ENCODE measurements at regions not wholly inside any gene's neighbourhood (a gene's known extent, or its start where the extent isn't known, plus 50 kb on each side); places are given as distances from the start of the nearest gene placed in this dataset.

DNA sequence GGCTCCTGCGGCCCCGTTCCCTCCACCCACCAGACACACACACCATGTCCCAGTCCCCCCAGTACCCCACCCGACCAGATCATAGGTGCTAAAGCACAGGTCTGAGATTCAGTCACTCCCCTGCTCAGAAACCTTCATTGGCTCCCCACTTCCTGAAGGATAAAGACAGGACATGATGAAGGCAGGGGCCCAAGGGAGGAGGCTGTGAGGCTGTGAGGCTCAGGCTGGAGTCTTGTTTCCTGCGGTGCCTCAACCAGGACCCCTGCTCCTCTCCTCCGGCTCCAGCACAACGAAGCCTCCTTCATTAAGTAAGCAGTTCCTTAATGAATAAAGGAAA, 81.1 kb downstream of the NCR2 start:
- intact Hi-C loops (cut with micrococcal nuclease), result no loop called here
- TF ChIP-seq EZH2 (IDR thresholded peaks at IDR 0.05; ENCODE audit: low read length, unreplicated experiment), result no peak
- TF ChIP-seq, protein P1, sequence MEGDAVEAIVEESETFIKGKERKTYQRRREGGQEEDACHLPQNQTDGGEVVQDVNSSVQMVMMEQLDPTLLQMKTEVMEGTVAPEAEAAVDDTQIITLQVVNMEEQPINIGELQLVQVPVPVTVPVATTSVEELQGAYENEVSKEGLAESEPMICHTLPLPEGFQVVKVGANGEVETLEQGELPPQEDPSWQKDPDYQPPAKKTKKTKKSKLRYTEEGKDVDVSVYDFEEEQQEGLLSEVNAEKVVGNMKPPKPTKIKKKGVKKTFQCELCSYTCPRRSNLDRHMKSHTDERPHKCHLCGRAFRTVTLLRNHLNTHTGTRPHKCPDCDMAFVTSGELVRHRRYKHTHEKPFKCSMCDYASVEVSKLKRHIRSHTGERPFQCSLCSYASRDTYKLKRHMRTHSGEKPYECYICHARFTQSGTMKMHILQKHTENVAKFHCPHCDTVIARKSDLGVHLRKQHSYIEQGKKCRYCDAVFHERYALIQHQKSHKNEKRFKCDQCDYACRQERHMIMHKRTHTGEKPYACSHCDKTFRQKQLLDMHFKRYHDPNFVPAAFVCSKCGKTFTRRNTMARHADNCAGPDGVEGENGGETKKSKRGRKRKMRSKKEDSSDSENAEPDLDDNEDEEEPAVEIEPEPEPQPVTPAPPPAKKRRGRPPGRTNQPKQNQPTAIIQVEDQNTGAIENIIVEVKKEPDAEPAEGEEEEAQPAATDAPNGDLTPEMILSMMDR (conservative IDR thresholded peaks at IDR 0.05; ENCODE audit: low read depth, low read length), result no peak
- no peak for TF ChIP-seq EZH2phosphoT487 (IDR thresholded peaks at IDR 0.05; ENCODE audit: borderline replicate concordance, low read length)
- DNase-seq, result no peak
- no peak overlapping the region for H3K27ac ChIP-seq (ENCODE audit: low read length)
- no peaks in the 10 kb centered on the region for H3K9me2 ChIP-seq (replicated peaks; ENCODE audit: low read length)
- H3K4me1 ChIP-seq (ENCODE audit: insufficient read depth, low read length), result no peaks in the 10 kb centered on the region
- H3K27me3 ChIP-seq (ENCODE audit: low read length), result peaks cover 98% of the 10 kb centered on the region
- BruUV-seq (replicated peaks), result no TSS peak
- H3K9me3 ChIP-seq (ENCODE audit: low read length), result no peaks in the 10 kb centered on the region
- no peak overlapping the region for H3K4me2 ChIP-seq (ENCODE audit: low read length)
- H3K9ac ChIP-seq (ENCODE audit: low read length), result no peak overlapping the region
- H3K36me3 ChIP-seq (ENCODE audit: low read depth, low read length), result no peaks in the 10 kb centered on the region; the same call in 1 of the 2 replicates
- H3F3A ChIP-seq (ENCODE audit: low read length, unreplicated experiment), result no peaks in the 10 kb centered on the region
- H3K4me3 ChIP-seq (ENCODE audit: low read length), result no peak overlapping the region
- ATAC-seq, result no peak
- ChIA-PET CTCF (interaction anchor here (0.7 kb wide), 1 partner anchor 269 kb away, joined by 11 read pairs; no protein-coding TSS in a partner anchor), POLR2A (ENCODE audit: unreplicated experiment) (no interaction called here)
- no peak overlapping the region for H2AFZ ChIP-seq (ENCODE audit: low read length)
- H4K20me1 ChIP-seq (ENCODE audit: low read length), result no peaks in the 10 kb centered on the region
- no peaks in the 10 kb centered on the region for H3K79me2 ChIP-seq (ENCODE audit: low read length)

DNA sequence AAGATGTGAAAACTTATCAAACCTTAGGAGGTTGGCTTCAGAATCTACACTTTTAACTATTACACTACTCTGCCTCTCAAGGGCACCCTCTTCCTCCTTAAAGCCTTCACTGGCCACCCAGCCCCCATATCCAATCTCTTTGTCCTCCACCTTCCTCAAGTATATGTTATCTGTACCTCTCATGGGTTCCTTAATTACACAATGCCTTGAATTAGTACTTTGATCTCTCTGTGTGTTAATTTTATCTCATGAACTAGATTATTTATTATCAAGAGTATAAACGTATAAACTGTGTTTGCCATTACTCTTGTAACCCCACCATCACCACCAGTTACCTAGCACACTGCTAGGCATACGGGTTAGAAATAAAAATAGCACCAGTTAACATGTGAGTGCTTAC, 83.3 kb downstream of the NCR2 start:
- H3K27me3 ChIP-seq (ENCODE audit: low read length), result peaks cover 80% of the 10 kb centered on the region

DNA sequence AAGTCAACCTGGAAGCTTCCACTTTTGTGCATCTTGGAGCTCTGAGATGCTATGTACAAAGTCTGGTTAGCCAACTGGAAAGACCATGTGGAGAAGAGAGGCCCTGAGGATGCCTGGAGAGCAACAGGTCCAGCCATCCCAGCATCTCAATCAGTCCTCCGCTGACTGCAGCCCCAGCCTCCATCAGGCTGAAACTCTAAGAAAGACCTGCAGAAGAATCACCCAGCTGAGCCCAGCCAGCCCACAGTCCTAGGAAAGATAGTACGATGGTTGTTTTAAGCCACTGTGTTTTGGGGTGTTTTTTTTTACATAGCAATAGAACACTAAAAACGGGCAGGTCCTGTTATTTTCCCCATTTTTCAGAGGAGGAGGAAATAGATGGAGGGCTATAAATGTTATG, 84.0 kb downstream of the NCR2 start:
- H3F3A ChIP-seq (ENCODE audit: low read length, unreplicated experiment), result no peaks in the 10 kb centered on the region
- H3K9me3 ChIP-seq (ENCODE audit: low read length), result no peaks in the 10 kb centered on the region
- CTCF ChIA-PET, result no interaction called here

More for the DNA sequence above, 83.3 kb downstream of the NCR2 start:
- no peak overlapping the region for H3K4me2 ChIP-seq (ENCODE audit: low read length)
- DNase-seq (no peak), ATAC-seq (no peak)
- ChIA-PET POLR2A (ENCODE audit: unreplicated experiment) (no interaction called here), CTCF (no interaction called here)
- H3K79me2 ChIP-seq (ENCODE audit: low read length), result no peaks in the 10 kb centered on the region
- no peak overlapping the region for H3K9ac ChIP-seq (ENCODE audit: low read length)
- TF ChIP-seq, protein P1 (conservative IDR thresholded peaks at IDR 0.05; ENCODE audit: low read depth, low read length), result no peak
- TF ChIP-seq EZH2 (IDR thresholded peaks at IDR 0.05; ENCODE audit: low read length, unreplicated experiment) (no peak), EZH2phosphoT487 (IDR thresholded peaks at IDR 0.05; ENCODE audit: borderline replicate concordance, low read length) (no peak)
- no peak overlapping the region for H2AFZ ChIP-seq (ENCODE audit: low read length)
- no peaks in the 10 kb centered on the region for H3K9me2 ChIP-seq (replicated peaks; ENCODE audit: low read length)
- no peaks in the 10 kb centered on the region for H3F3A ChIP-seq (ENCODE audit: low read length, unreplicated experiment)
- BruUV-seq (replicated peaks), result no TSS peak
- H3K27ac ChIP-seq (ENCODE audit: low read length), result no peak overlapping the region
- H3K36me3 ChIP-seq (ENCODE audit: low read depth, low read length), result no peaks in the 10 kb centered on the region; the same call in 1 of the 2 replicates
- no peaks in the 10 kb centered on the region for H3K9me3 ChIP-seq (ENCODE audit: low read length)
- H3K4me1 ChIP-seq (ENCODE audit: insufficient read depth, low read length), result no peaks in the 10 kb centered on the region
- no peak overlapping the region for H3K4me3 ChIP-seq (ENCODE audit: low read length)
- no peaks in the 10 kb centered on the region for H4K20me1 ChIP-seq (ENCODE audit: low read length)
- intact Hi-C loops (cut with micrococcal nuclease), result no loop called here

More for the DNA sequence above, 84.0 kb downstream of the NCR2 start:
- Histone ChIP-seq H3K36me3 (ENCODE audit: low read depth, low read length) (no peaks in the 10 kb centered on the region; the same call in 1 of the 2 replicates), H3K27ac (ENCODE audit: low read length) (no peak overlapping the region), H4K20me1 (ENCODE audit: low read length) (no peaks in the 10 kb centered on the region), H3K27me3 (ENCODE audit: low read length) (peaks cover 74% of the 10 kb centered on the region), H2AFZ (ENCODE audit: low read length) (no peak overlapping the region), H3K9me2 (replicated peaks; ENCODE audit: low read length) (no peaks in the 10 kb centered on the region), H3K9ac (ENCODE audit: low read length) (no peak overlapping the region), H3K79me2 (ENCODE audit: low read length) (no peaks in the 10 kb centered on the region), H3K4me2 (ENCODE audit: low read length) (no peak overlapping the region), H3K4me1 (ENCODE audit: insufficient read depth, low read length) (no peaks in the 10 kb centered on the region), H3K4me3 (ENCODE audit: low read length) (no peak overlapping the region)
- POLR2A ChIA-PET (ENCODE audit: unreplicated experiment), result no interaction called here
- intact Hi-C loops (cut with micrococcal nuclease), result no loop called here
- TF ChIP-seq EZH2 (IDR thresholded peaks at IDR 0.05; ENCODE audit: low read length, unreplicated experiment) (no peak), EZH2phosphoT487 (IDR thresholded peaks at IDR 0.05; ENCODE audit: borderline replicate concordance, low read length) (no peak)
- TF ChIP-seq, protein P1 (conservative IDR thresholded peaks at IDR 0.05; ENCODE audit: low read depth, low read length), result no peak
- ATAC-seq (no peak), DNase-seq (no peak)
- no TSS peak for BruUV-seq (replicated peaks)

All from PC-3 (cell line).